ENCODE measurements at regions not wholly inside any gene's neighbourhood (a gene's known extent, or its start where the extent isn't known, plus 50 kb on each side); places are given as distances from the start of the nearest gene placed in this dataset.
"Not testable (repeated sequence)": the region's sequence is repeated elsewhere in the genome, so short reads cannot be mapped to it uniquely, and the experiment has no call there.

DNA sequence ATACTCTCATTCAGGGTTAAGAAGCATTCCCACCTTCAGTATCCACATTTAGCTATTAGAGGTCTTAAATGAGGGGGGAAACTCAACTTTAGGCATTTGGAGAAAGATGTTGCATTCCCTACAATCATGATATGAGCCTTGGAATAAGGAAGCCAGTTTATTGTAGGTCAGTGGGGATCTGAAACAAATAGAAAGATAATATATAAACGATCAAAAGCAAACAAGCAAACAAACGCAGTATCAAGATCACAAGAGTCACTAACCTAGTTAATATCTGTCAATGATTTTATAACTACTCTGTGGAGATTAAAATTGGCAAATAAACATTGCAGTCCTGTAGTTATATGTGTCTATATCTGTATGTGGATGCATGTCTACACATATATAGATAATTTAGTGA, 152.4 kb upstream of the LRATD1 start:
- no peak for TF ChIP-seq TARDBP (IDR thresholded peaks at IDR 0.05)
- no peak for TF ChIP-seq CTBP1 (IDR thresholded peaks at IDR 0.05; ENCODE audit: borderline replicate concordance)
- no peak for TF ChIP-seq HDGF (IDR thresholded peaks at IDR 0.05; ENCODE audit: borderline replicate concordance)
- no peak for TF ChIP-seq L3MBTL2 (conservative IDR thresholded peaks at IDR 0.05)
- no peak for TF ChIP-seq FOXA1 (IDR thresholded peaks at IDR 0.05)
- no peak for TF ChIP-seq SUZ12 (IDR thresholded peaks at IDR 0.05)
- TF ChIP-seq NFRKB (IDR thresholded peaks at IDR 0.05): no peak
- TF ChIP-seq FOXM1 (IDR thresholded peaks at IDR 0.05; ENCODE audit: borderline replicate concordance): no peak
- TF ChIP-seq ARNT (IDR thresholded peaks at IDR 0.05): no peak
- TF ChIP-seq FOXK2 (IDR thresholded peaks at IDR 0.05): no peak
- TF ChIP-seq LEF1 (IDR thresholded peaks at IDR 0.05; ENCODE audit: borderline replicate concordance): no peak
- TF ChIP-seq SP1 (IDR thresholded peaks at IDR 0.05): no peak
- no peak for TF ChIP-seq ZNF384 (IDR thresholded peaks at IDR 0.05)
- TF ChIP-seq BHLHE40 (IDR thresholded peaks at IDR 0.05; ENCODE audit: borderline replicate concordance): no peak
- TF ChIP-seq, protein P1, sequence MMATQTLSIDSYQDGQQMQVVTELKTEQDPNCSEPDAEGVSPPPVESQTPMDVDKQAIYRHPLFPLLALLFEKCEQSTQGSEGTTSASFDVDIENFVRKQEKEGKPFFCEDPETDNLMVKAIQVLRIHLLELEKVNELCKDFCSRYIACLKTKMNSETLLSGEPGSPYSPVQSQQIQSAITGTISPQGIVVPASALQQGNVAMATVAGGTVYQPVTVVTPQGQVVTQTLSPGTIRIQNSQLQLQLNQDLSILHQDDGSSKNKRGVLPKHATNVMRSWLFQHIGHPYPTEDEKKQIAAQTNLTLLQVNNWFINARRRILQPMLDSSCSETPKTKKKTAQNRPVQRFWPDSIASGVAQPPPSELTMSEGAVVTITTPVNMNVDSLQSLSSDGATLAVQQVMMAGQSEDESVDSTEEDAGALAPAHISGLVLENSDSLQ (IDR thresholded peaks at IDR 0.05): no peak
- no peak for DNase-seq (ENCODE audit: extremely low spot score)
- CTCF ChIA-PET: no interaction called here
- POLR2A ChIA-PET: no interaction called here

DNA sequence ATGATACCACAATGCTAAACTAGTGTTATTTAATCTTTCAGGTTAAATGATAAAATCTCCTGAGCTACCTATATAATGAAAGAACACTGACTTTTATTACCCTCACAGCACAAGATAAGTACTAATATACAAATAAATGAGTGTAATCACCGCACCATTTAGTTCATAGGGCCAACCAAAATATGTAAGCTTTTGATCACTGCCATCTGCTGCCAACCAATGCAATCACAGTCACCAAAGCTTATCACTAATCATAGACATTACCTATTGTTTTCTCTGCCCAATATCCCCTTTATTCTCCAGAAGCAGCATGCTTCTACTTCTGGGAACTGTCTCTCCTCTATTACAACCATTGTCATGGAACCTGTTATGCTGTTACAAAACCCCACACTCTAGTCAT, 151.6 kb upstream of the LRATD1 start:
- CTCF ChIA-PET: no interaction called here
- no peak for DNase-seq (ENCODE audit: extremely low spot score)
- POLR2A ChIA-PET: no interaction called here
- TF ChIP-seq ARNT (IDR thresholded peaks at IDR 0.05): no peak
- no peak for TF ChIP-seq LEF1 (IDR thresholded peaks at IDR 0.05; ENCODE audit: borderline replicate concordance)
- TF ChIP-seq SUZ12 (IDR thresholded peaks at IDR 0.05): no peak
- no peak for TF ChIP-seq ELF4 (IDR thresholded peaks at IDR 0.05)
- TF ChIP-seq ZNF384 (IDR thresholded peaks at IDR 0.05): no peak
- no peak for TF ChIP-seq FOXK2 (IDR thresholded peaks at IDR 0.05)
- TF ChIP-seq, protein P1 (IDR thresholded peaks at IDR 0.05): no peak
- no peak for TF ChIP-seq HDGF (IDR thresholded peaks at IDR 0.05; ENCODE audit: borderline replicate concordance)
- no peak for TF ChIP-seq SP1 (IDR thresholded peaks at IDR 0.05)
- no peak for TF ChIP-seq TARDBP (IDR thresholded peaks at IDR 0.05)
- no peak for TF ChIP-seq FOXM1 (IDR thresholded peaks at IDR 0.05; ENCODE audit: borderline replicate concordance)
- no peak for TF ChIP-seq L3MBTL2 (conservative IDR thresholded peaks at IDR 0.05)
- no peak for TF ChIP-seq NFRKB (IDR thresholded peaks at IDR 0.05)
- TF ChIP-seq BHLHE40 (IDR thresholded peaks at IDR 0.05; ENCODE audit: borderline replicate concordance): no peak
- no peak for TF ChIP-seq CTBP1 (IDR thresholded peaks at IDR 0.05; ENCODE audit: borderline replicate concordance)
- TF ChIP-seq FOXA1 (IDR thresholded peaks at IDR 0.05): no peak

DNA sequence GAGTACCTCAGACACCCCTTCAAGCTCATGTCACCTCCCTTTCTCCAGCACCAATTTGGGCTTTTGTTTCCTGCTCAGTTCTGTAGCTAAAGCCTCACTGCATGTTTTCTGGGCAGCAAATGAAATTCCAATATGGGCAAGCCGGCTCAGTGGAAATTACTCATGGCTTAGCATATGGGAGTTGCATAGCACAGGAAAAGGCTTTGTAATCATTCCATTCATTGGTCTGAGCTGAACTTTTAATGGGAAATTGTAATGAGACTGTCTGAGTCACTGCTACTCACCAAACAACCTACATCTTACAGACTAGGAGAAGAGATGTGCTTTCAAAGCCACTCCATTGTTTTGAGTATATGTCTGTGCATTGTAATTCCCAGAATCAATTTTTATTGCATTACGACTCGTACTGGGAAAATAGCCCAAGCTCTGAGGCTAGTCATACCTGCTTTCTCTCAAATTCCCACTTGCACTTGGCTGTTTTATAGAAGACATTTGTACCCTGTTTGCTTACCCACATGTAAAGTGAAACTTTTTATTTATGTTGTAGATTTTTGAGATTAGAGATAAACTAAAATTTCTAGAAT, 139.5 kb upstream of the LRATD1 start:
- CTCF ChIA-PET: no interaction called here
- POLR2A ChIA-PET: no interaction called here
- TF ChIP-seq LEF1 (IDR thresholded peaks at IDR 0.05; ENCODE audit: borderline replicate concordance): no peak
- no peak for TF ChIP-seq NFRKB (IDR thresholded peaks at IDR 0.05)
- TF ChIP-seq L3MBTL2 (conservative IDR thresholded peaks at IDR 0.05): no peak
- no peak for TF ChIP-seq HDGF (IDR thresholded peaks at IDR 0.05; ENCODE audit: borderline replicate concordance)
- TF ChIP-seq, protein P1 (IDR thresholded peaks at IDR 0.05): no peak
- TF ChIP-seq FOXM1 (IDR thresholded peaks at IDR 0.05; ENCODE audit: borderline replicate concordance): no peak
- TF ChIP-seq ARNT (IDR thresholded peaks at IDR 0.05): no peak
- DNase-seq (ENCODE audit: extremely low spot score): no peak

DNA sequence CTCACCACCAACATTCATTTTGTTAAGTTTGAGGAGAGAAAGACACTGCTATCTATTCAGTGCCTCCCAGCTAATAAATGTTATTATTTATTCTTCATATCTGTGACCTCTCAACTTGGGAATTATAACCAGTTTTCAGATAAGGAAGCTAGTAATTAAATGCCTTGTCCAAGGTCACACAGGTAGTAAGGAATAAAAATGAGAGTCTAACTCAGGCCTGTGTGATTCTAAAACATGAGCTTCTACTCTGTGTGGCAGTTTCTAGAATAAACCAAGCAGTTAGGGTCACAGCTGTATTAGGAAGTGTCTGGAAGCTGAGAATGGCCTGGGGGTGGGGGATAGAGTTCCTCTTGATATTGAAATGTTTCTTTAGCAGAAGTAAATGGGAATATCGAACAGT, 137.8 kb upstream of the LRATD1 start:
- ChIA-PET POLR2A (no interaction called here), CTCF (no interaction called here)
- no peak for DNase-seq (ENCODE audit: extremely low spot score)
- TF ChIP-seq BHLHE40 (IDR thresholded peaks at IDR 0.05; ENCODE audit: borderline replicate concordance) (no peak), NFRKB (IDR thresholded peaks at IDR 0.05) (no peak)

DNA sequence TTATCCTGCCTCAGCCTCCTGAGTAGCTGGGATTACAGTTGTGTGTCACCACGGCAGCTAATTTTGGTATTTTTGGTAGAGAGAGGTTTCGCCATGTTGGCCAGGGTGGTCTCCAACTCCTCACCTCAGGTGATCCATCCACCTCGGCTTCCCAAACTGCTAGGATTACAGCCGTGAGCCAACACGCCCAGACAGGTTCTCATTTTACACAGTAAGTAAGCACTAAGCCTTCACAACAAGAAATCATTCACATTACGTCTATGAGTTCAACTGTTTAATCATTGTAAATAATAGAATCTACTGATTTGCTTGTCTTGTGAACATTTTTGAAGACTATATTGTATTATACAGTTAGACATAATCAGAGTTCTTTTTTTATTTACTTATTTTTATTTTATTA, 131.5 kb upstream of the LRATD1 start:
- POLR2A ChIA-PET: no interaction called here
- DNase-seq (ENCODE audit: extremely low spot score): no peak
- no peak for TF ChIP-seq FOXA1 (IDR thresholded peaks at IDR 0.05)
- TF ChIP-seq BHLHE40 (IDR thresholded peaks at IDR 0.05; ENCODE audit: borderline replicate concordance): no peak
- no peak for TF ChIP-seq SUZ12 (IDR thresholded peaks at IDR 0.05)
- TF ChIP-seq FOXM1 (IDR thresholded peaks at IDR 0.05; ENCODE audit: borderline replicate concordance): no peak
- TF ChIP-seq HDGF (IDR thresholded peaks at IDR 0.05; ENCODE audit: borderline replicate concordance): no peak
- no peak for TF ChIP-seq ZNF384 (IDR thresholded peaks at IDR 0.05)
- CTCF ChIA-PET: no interaction called here

DNA sequence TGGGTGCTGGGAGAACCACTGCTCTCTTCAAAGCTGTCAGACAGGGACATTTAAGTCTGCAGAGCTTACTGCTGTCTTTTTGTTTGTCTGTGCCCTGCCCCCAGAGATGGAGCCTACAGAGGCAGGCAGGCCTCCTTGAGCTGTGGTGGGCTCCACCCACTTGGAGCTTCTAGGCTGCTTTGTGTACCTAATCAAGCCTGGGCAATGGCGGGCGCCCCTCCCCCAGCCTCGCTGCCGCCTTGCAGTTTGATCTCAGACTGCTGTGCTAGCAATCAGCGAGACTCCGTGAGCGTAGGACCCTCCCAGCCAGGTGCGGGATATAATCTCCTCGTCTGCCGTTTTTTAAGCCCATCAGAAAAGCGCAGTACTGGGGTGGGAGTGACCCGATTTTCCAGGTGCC, 125.6 kb upstream of the LRATD1 start:
- DNase-seq (ENCODE audit: extremely low spot score); POLR2A ChIA-PET; CTCF ChIA-PET: not testable (repeated sequence)

DNA sequence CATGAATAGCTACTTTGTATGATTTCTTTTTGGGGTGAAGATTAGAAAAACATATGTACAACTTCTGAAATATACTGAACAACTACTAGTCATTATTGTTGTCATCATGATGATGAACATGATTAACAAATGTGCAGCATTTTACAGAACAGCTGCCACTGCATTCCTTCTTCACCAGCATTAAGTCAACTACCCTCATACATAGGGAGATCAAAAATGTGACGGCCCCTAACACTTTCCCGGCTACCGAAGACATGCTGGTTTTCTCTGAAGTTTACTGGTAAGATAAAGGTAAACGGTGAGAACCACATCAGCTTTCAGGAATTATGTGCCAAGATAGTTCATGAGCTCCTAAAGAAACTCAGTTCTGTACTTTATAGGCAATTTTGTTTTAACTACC, 121.0 kb upstream of the LRATD1 start:
- CTCF ChIA-PET: no interaction called here
- POLR2A ChIA-PET: no interaction called here
- no peak for DNase-seq (ENCODE audit: extremely low spot score)
- TF ChIP-seq ARNT (IDR thresholded peaks at IDR 0.05) (no peak), BHLHE40 (IDR thresholded peaks at IDR 0.05; ENCODE audit: borderline replicate concordance) (no peak), SUZ12 (IDR thresholded peaks at IDR 0.05) (no peak)
- TF ChIP-seq, protein P1 (IDR thresholded peaks at IDR 0.05): no peak

Data from HEK293T (cell line).